CD4-positive, alpha-beta T cell treated with Interleukin-10 for 1 hour (primary cell): ENCODE measurements at regions not wholly inside any gene's neighbourhood (a gene's known extent, or its start where the extent isn't known, plus 50 kb on each side); places are given as distances from the start of the nearest gene placed in this dataset.
"Not testable (repeated sequence)": the region's sequence is repeated elsewhere in the genome, so short reads cannot be mapped to it uniquely, and the experiment has no call there.

Experiments used
- DNase-seq: peaks from one replicate; pipeline ENCODE4 v3.0.0-alpha.2; 2020

DNA sequence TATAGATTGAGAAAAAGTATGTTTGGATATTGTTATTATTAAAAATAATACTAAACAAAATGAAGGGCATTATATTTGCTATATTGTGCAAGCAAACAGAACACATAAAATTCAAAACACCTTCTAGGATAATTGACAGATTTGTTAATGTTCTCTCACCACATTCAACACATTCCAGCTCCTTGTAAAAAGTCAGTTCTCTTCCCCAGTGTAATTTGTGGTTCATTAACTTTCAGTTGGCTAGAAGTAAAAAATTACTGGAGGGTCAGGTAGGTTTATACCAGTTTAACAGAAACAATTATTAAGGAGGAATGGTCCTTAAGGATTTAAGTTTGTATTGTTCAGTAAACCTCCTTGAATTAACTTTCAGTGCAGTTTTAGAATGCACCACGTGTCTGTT is 1235.3 kb upstream of the ADGRL2 start:
- no peak for DNase-seq

DNA sequence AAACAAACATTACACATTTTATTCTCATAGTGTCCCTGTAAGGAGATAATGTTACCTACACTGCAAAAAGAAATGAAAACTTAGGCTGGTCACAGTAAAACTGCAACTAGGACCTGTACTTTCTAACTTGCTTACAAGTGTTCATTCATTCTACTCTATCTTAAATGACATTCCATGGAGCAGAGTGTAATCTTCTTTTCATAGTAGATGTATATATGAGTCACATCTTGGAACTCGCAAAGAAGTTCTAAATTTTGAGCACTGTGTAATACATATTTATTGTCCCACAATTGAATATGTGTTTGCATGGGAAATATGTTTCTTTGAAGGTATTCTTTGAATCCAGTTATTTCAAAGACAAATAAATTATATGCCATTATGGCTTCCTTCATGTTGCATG is 1258.5 kb upstream of the ADGRL2 start:
- DNase-seq, result no peak

DNA sequence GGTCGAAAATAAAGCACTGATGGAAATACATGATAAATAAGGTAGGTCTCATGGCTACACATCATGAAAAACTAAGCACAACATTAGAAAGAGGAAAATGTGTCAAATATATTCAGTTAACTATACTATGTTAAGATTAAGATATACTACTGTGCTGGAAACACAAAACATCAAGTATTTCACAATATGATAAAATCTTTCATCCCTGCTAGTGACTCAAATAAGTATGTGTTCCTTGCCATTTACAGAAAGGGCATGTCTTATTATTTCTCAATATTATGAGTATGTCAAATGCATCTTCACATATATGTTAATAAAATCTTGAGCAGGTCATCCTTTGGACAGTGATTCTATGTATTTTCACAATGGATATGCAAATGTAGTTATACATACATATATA is 1260.1 kb upstream of the ADGRL2 start:
- DNase-seq, result no peak

DNA sequence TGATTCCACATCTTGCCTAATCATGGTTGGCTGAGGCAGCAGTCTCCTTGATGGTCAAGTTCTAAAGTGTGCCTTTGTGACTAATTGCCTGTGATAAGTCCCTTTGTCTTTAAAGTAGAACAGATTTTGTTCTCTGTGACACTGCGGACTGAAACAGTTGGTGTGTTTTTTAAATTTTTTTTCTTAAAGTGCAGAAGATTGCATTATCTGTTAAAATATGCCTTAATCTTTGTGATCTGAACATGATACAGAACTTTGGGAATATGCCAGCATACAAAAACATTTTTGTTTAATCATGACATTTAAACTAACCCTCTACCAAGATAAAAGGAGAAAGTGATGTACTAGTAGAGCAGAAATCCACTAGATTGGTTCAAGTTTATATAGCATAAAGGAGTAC is 1260.6 kb upstream of the ADGRL2 start:
- no peak for DNase-seq

DNA sequence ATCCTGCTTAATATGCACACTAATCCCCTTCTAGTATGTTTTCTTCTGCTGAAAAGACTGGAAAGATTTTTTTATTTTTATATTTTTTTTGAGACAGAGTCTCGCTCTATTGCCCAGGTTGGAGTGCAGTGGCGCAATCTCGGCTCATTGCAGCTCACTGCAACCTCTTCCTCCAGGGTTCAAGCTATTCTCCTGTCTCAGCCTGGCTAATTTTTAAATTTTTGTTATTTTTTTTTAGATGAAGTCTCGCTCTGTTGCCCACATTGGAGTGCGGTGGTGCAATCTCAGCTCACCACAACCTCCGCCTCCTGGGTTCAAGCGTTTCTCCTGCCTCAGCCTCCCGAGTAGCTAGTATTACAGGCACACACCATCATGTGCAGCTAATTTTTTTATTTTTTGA is 1261.4 kb upstream of the ADGRL2 start:
- not testable (repeated sequence) for DNase-seq

DNA sequence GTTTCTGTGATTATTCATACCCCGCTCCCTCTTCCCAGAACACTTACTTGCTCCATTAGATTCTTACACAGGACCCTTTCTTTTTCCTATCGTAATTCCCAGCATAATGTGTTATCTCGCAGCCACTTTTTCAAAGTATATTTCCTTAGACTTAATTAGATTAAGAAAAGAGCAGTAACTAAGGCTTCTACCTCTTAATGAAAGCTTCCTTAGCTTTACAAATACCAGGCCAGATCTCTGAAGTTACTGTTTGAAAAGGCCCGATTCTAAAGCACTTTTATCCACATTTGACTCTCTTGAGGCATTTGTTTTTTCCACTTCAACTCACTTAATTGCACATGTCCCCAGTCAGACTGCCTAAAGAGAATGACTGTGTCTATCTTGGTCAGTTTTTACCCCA is 1264.3 kb upstream of the ADGRL2 start:
- no peak for DNase-seq

DNA sequence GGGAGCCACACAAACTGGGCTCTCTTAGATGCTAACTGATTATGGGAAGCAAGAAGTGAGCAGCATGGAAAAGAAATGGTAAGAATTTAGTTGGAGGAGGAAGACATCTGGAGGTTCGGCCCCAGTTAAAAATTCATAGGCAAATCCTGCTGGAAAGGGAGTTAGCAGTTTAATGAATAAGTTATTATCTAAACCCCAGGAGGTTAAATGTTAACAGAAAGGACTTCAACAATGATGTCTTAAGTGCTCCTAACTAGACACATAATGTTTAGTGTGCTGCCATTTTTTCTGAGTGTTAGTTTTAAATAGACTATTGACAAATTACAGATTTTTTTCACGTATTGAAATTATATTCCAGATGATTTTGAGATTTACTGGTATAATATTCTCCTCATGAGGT is 1265.3 kb upstream of the ADGRL2 start:
- DNase-seq, result no peak

DNA sequence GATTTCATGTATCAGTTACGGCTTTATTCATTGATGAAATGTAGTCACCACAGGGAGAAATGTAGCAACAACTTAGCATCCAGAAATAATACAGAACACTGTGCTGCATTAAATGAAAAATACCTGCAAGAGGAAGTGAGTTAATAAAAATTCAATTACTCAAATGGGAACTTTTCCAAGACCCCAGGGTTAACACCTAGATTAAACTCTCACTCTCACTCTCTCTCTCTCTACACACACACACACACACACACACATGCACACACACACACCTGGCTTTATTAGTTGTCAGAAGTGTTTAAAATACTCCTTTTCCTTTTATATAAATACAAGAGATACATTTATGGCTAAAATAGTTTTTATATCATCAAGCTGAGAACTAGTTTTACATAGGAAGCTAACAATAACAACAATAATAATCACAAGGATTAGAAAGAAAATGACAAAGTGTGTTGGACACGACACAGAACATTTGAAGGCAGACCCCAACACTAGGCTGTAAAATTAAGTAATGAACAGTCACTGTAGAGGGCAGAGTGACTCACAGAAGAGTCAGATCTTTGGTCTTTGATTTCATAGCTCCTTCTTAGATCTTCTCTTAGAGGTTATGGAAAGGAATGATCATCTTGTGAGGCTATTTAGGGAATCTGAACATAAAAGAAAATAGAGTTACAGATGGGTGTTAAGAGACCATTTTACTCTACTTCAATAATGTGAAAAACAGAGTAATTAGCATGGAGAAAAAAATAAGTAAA is 1266.0 kb upstream of the ADGRL2 start:
- DNase-seq, result no peak

DNA sequence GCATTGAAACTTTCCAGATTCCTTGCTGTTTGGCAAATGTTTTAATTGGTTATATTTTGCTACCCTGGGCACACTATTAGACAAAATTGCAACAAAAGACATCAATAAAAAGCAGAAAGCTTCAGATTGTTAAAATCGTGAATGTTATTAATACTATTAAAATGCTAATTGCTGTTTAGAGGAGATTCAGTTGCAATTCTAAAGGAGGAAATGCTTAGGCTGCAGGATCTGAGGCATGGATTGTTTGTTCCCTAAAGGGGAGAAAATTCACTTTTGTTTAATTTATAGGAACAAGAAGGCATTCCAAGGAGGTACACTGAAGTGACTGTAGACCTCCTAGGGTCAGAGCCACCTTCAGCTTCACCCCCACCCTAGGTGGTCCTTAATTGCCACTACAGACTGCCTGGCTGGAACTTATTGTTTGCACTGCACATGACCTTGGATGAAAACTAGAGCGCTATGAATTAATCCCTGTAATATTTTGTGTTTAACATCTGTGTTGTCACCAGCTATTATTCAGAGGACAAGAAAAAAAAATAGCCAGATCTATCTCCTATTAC is 1266.9 kb upstream of the ADGRL2 start:
- DNase-seq, result no peak

DNA sequence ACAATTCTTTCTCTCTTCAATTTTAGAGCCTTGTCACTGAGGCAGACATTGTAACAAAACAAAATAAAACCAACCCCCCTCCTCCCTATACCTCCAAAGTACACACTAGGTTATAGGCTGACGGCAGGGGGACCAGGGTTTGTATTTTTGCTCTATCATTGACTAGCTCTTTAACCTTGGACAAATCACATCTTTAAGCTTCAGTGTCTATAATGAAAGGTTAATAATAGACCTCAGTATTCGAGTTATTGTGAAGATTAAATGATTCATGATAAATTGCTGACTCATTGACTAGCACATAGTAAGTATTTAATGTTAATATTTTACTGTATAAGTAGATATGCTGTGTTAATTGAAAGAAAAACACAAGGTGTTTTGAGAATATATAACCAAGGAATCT is 1267.6 kb upstream of the ADGRL2 start:
- DNase-seq, result no peak

DNA sequence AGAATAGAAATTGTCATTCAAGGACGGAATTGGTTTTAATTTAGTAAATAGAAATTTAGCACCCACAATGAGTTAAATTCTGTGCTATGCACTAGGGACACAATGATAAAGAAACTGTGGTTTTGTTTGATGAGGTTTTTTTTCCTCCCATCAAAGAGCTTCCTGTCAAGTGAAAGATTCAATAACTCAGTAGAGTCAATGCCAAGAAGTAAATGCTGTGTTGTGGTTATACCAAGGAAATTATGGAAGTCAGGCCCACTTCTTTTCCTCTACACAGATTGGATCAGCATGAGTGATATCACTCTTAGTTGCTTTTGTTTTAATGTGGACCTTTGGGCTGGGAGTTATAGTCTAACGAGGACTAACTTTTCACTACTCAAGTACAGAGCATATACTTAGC is 1269.6 kb upstream of the ADGRL2 start:
- no peak for DNase-seq

DNA sequence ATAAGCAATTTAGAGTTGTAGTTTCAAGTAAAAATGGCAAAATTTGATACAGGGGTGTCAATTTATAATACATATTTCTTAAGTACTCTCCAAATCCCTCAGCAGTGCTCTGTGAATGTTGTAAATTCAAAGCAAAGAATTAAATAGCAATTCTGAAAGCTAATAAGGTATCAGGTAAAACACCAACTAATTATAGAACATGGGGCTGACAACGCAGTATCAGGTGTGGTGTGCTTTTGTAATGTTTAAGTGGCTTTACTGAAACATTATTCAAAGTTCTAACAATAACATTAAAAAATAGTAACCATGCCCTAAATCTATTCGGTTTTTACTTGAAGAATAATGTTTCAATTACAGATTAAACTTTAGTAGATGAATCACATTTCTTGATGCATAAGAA is 1271.2 kb upstream of the ADGRL2 start:
- no peak for DNase-seq

DNA sequence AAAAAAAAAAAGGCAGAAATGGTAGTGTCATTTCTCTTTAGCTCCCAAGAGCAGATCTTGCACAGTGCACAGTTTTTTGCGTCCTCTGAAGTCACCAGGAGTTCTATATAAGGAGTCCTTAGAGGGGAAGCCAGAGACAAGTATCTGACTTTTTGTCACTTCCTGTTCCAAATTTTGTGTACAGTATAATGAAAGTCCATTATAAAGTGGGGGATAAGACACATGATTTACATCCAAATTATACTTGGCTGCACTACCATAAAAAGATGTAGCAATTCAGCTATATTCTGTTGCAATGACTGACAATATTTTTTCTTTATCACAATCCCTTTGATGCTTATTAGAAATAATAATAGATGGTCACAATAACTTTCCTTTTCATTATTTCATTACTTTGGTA is 1276.9 kb upstream of the ADGRL2 start:
- no peak for DNase-seq

DNA sequence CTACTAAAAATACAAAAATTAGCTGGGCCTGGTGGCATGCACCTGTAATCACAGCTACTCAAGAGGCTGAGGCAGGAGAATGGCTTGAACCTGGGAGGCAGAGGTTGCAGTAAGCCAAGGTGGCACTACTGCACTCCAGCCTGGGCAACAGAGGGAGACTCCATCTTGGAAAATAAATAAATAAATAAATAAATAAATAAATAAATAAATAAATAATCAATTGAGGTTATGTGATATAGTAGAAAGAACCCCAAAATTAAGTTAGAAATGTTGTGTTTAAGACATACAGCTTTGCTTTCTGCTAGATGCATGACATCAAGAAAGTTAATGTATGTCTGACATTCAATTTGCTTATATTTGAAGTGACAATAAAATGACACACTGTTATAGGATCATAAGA is 1277.7 kb upstream of the ADGRL2 start:
- not testable (repeated sequence) for DNase-seq

DNA sequence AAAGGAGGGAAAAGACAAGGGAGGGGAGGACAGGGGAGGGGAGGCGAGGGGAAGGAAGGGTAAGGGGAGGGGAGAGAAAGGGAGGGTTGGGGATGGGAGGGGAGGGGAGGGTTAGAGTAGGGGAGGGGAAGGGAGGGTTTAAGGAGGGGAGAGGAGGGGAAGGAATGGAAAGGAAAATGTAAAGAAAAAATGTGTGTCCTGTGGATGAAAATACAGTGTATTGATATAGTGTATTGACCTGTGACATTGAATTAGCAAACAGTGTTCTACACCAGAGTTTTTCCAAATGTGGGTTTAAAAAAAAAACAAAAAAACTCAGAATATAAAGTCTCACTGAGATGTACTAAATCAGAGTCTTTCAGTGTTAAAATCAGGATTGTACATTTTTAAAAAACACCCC is 1279.8 kb upstream of the ADGRL2 start:
- DNase-seq, result no peak

DNA sequence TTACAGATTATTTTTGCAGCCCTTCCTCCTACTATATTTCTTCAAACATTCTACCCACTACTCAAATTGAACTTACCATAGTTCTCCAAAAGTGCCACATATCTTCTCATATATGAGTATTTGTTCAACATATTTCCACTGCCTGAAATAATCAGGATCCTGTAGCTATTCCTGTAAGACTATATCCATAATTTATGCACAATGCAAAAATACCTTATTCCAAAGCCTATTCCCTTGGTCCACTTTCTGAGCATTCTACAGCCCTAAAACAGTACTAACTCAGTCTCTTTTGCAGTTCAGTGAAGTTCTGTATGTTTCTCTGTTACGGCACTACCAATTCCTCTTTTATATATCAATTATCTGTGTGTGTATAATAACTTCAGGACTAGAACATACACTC is 1283.7 kb upstream of the ADGRL2 start:
- DNase-seq, result no peak

DNA sequence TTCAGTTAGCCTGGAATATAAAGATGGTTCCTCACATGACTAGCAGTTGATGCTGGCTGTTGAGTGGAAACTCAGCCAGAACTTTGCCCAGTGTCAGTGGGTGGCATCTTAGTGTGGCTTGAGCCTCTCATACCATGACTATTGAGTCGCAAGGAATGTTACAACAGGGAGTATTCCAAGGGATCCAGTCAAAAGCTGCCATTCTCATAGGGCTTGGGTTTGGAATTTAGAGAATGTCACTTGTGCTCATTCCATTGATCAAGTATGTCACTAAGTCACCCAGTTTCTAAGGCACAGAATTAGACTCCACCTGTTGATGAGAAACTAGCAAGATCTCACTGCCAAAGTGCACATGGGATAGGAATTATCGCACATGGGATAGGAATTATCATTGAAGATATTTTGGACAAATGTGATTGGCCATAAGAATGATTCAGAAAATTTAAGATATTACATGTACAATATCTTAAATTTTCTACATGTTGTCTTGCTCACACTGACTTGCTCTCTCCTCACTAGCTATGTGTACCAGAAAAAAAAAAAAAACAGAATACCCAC is 1290.7 kb upstream of the ADGRL2 start:
- DNase-seq, result no peak

DNA sequence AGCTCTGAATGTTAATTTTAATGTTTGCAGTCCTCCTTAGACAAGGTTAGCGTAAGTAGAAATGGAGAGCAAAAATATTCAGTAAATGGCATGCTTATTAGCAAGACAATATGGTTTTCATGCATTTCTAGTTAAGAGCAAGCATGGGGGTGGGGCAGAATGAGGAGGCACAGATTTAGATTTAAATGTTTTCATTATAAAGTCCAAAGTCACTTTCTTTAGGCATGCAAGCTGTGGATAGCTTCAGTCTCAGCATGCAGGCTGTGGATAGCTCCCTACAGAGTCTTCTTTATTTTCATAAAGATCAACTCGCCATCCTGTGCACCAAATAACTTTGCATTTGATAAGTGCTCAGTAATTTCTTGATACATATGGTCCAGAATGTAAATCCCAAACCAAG is 1294.5 kb upstream of the ADGRL2 start:
- DNase-seq, result no peak

DNA sequence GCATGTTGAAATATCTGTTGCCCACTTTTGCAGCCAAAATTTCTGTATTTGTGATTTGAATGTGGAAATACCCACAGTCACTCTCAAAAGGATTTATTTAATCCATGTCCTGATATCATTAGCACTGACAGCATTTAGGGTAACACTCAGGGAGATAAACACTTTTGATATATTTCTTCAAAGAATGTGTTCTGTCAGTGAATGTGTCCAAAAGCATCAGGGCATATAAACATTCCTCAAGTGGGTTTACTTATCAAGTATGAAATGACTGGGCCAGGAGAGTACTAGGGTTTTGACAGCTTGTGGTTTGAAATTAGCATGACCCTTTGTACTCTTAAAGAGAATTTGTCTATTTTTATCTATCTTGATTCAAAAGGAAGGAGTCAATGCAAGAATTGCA is 1302.1 kb upstream of the ADGRL2 start:
- no peak for DNase-seq

DNA sequence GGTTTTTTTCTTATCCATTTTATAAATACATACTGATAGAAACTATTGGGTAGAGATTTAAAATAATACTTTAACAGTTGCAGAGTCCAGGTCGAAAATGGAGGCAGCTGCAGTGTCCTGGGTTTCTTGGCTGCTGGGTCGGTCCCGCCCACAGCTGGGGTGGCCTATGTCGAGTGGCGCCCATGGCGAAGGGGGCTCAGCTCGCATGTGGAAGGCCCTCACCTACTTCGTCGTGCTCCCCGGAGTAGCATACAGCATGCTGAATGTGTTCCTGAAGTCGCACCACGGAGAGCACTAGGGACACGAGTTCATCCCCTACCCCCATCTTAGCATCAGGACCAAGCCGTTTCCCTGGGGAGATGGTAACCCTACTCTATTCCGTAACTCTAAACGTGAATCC is 1304.9 kb upstream of the ADGRL2 start:
- DNase-seq, result no peak

DNA sequence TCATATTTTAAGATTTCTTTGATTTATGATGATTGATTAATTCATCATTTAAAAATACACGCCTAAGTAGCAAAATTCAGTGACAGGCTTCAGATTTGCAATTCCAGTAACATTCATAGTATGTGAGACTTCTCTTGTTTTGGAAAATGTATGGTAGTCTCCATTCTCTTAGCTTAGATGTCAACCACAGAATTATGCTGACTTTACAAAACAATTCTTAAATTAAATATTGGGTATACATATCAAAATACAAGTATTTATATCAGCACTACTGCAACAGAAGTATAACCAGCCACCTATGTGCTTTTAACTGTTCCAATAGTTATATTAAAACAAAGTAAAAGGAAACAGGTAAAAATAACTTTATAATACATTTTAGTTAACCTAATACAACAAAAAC is 1328.6 kb upstream of the ADGRL2 start:
- no peak for DNase-seq

DNA sequence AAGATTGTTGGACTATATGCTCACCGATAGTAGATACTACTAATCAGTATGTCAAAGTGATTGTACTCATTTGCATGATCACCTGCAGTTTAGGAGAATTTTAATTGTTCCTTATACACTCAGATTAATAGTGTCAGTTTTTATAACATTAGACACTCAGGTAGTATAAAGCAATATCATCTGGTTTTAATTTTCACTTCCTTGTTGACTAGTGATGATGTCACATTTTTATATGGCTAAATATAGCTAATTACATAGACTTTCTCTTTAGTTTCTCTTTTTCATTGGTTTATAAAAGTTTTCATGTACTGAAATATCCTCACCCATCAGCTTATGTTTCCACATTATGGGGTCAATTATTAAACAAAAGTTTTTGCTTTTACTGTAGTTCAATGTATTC is 1332.4 kb upstream of the ADGRL2 start:
- no peak for DNase-seq

DNA sequence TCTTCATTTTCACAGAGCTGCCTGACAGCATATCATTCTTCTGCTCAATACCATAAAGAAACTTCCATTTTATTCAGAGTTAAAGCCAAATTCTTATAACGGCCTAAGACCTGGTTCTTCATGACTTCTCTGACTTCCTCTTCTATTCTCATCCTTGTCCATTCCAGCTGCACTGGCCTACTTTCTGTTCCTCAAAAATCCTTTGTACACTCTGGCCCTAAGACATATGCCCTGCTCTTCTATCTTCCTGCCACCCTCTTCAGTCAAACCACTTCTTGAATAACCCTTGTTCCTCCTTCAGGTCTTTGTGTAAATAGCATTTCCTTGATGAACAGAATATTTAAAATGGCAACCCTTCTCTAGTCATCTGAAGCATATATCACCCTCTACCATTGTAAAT is 1338.7 kb upstream of the ADGRL2 start:
- DNase-seq, result no peak

DNA sequence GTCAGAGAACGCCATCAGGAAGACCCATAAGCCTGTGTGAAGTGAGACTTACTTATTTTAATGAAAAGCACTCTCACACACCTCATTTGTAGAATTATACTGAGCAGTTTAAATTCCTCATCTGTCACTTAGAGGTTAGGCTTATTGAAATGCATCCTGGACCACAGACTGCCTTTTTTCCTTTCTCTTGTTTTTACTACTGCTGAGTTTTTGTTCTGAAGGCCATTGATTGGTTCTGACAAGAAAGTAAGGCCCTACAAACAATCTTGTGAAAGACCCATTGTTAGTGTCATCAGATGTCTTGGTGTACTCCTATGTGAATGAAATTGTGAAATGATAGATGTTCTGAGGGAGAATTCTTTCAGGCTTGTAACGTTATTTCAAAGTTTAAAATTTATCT is 1343.3 kb upstream of the ADGRL2 start:
- no peak for DNase-seq

DNA sequence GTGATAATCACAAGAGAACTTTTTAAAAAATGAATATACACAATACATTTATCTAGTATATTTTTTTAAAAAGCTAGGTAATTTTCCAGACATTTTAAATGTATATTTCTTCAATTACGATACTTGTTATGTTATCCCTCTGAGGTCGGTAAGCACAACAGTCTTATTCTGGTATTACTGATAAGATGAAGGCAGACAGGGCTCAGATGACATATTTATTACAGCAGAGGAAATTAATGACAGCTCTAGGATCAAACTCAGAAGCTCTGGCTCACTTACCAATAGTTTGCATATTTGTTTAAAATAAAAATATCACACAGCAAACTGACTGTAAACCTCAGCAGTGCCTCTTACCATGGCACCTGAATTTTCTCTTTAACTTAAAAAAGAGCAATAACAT is 1347.0 kb upstream of the ADGRL2 start:
- DNase-seq, result no peak
